H1 (cell line): ENCODE measurements at regions not wholly inside any gene's neighbourhood (a gene's known extent, or its start where the extent isn't known, plus 50 kb on each side); places are given as distances from the start of the nearest gene placed in this dataset.

Experiments
- CTCF ChIA-PET: fragments of 300-600 bp; sonication (Branson Sonifier 250); formaldehyde crosslinking; loops from one replicate; lab custom pipeline; 2021; ENCODE audit not compliant: partially characterized antibody; lab: Charles Lee
- POLR2A ChIA-PET: fragments of 300-600 bp; sonication (Branson Sonifier 250); formaldehyde crosslinking; loops from one replicate; lab custom pipeline; 2021; ENCODE audit warnings: inconsistent platforms; ENCODE audit not compliant: partially characterized antibody; lab: Charles Lee
- DNase-seq, 2 experiments: peaks; one replicate each; pipeline versions ENCODE4 v3.0.0 to v3.0.0-alpha.2; 2010 to 2022; ENCODE audit warnings: low spot score in 2 of 2, low read depth in 1 of 2, mixed read lengths in 1 of 2
- FAIRE-seq: peaks from 2 replicates; lab custom pipeline; 2011; peaks lifted over from hg19 to GRCh38; lab: Jason Lieb, UNC
- H2AFZ ChIP-seq: 2 replicates; pipeline ENCODE4 v1.8.1; 2012; ENCODE audit warnings: low read length, inconsistent platforms
- H2AK5ac ChIP-seq: 2 replicates; pipeline ENCODE4 v1.6.1; 2013; ENCODE audit warnings: low read depth, low read length
- H2BK120ac ChIP-seq: replicated peaks from 2 replicates; pipeline ENCODE3; 2013; ENCODE audit warnings: low read depth, low read length, inconsistent platforms
- H2BK12ac ChIP-seq: 2 replicates; pipeline ENCODE4 v1.6.1; 2013; ENCODE audit warnings: low read depth, low read length
- H2BK15ac ChIP-seq: 2 replicates; pipeline ENCODE4 v1.6.1; 2013; ENCODE audit warnings: low read length
- H2BK20ac ChIP-seq: 2 replicates; pipeline ENCODE4 v1.6.1; 2013; ENCODE audit warnings: low read length
- H2BK5ac ChIP-seq: 2 replicates; pipeline ENCODE4 v1.6.1; 2013; ENCODE audit warnings: low read depth, low read length
- H3K14ac ChIP-seq: 2 replicates; pipeline ENCODE4 v1.6.1; 2013; ENCODE audit warnings: inconsistent platforms; ENCODE audit not compliant: insufficient read length
- H3K18ac ChIP-seq: 2 replicates; pipeline ENCODE4 v1.6.1; 2013; ENCODE audit warnings: low read length; ENCODE audit errors: extremely low read depth
- H3K23ac ChIP-seq: 2 replicates; pipeline ENCODE4 v1.6.1; 2013; ENCODE audit warnings: inconsistent platforms; ENCODE audit not compliant: insufficient read length
- H3K23me2 ChIP-seq: 2 replicates; pipeline ENCODE4 v1.6.1; 2013; ENCODE audit warnings: low read depth, low read length
- H3K27ac ChIP-seq: 2 replicates; pipeline ENCODE4 v1.6.1; 2011; ENCODE audit warnings: low read depth, low read length, inconsistent platforms
- H3K27me3 ChIP-seq, 4 experiments: replicated peaks in 1 of 4; 1 replicate in 1 of 4; 2 replicates in 3 of 4; pipeline versions ENCODE4 v1.6.1 to v1.8.1; 2011 to 2013; ENCODE audit warnings: low read length in 3 of 4, mild to moderate bottlenecking in 3 of 4, inconsistent platforms in 2 of 4, mixed read lengths in 2 of 4, moderate library complexity in 1 of 4; ENCODE audit not compliant: control insufficient read depth in 3 of 4, insufficient read depth in 3 of 4; ENCODE audit errors: extremely low read depth in 1 of 4
- H3K36me3 ChIP-seq, 4 experiments: 2 replicates each; pipeline versions ENCODE4 v1.6.1 to v1.8.1; 2011 to 2013; ENCODE audit warnings: mild to moderate bottlenecking in 4 of 4, low read length in 3 of 4, moderate library complexity in 2 of 4, control low read depth in 1 of 4, inconsistent platforms in 1 of 4; ENCODE audit not compliant: insufficient read depth in 4 of 4, control insufficient read depth in 2 of 4
- H3K4ac ChIP-seq: replicated peaks from 2 replicates; pipeline ENCODE3; 2013; ENCODE audit warnings: low read length, low read depth, mixed read lengths, inconsistent platforms; ENCODE audit not compliant: insufficient read length
- H3K4me1 ChIP-seq, 4 experiments: replicated peaks in 1 of 4; 1 replicate in 1 of 4; 2 replicates in 3 of 4; pipeline versions ENCODE4 v1.6.1 to v1.8.1; 2011 to 2013; ENCODE audit warnings: low read length in 3 of 4, inconsistent platforms in 2 of 4, mixed read lengths in 1 of 4; ENCODE audit not compliant: insufficient read depth in 4 of 4, control insufficient read depth in 3 of 4
- H3K4me2 ChIP-seq, 2 experiments: 2 replicates each; pipeline versions ENCODE4 v1.6.1 to v1.8.1; 2011 to 2013; ENCODE audit warnings: low read depth in 2 of 2, low read length in 2 of 2, control low read depth in 1 of 2, inconsistent platforms in 1 of 2, mild to moderate bottlenecking in 1 of 2; ENCODE audit not compliant: insufficient read depth in 1 of 2
- H3K4me3 ChIP-seq, 4 experiments: fragments of 200-600, 300-600 bp in 1 of 4; sonication (generic), shearing (Covaris generic), sonication (Bioruptor Twin) in 1 of 4; 2 replicates each; pipeline versions ENCODE4 v1.5.1 to v1.8.1; 2011 to 2016; ENCODE audit warnings: low read length in 4 of 4, low read depth in 3 of 4, control low read depth in 2 of 4, inconsistent platforms in 2 of 4, mild to moderate bottlenecking in 2 of 4, mixed read lengths in 1 of 4, moderate library complexity in 1 of 4; ENCODE audit not compliant: insufficient read depth in 2 of 4; ENCODE audit errors: extremely low read depth in 1 of 4
- H3K56ac ChIP-seq: replicated peaks from 2 replicates; pipeline ENCODE3; 2013; ENCODE audit warnings: low read depth, mild to moderate bottlenecking, mixed read lengths, low read length, inconsistent platforms; ENCODE audit not compliant: insufficient read length
- H3K79me1 ChIP-seq: 2 replicates; pipeline ENCODE4 v1.6.1; 2013; ENCODE audit warnings: low read depth, low read length, control low read depth
- H3K79me2 ChIP-seq, 2 experiments: 2 replicates each; pipeline versions ENCODE4 v1.6.1 to v1.8.1; 2012 to 2013; ENCODE audit warnings: low read length in 2 of 2, mild to moderate bottlenecking in 2 of 2, inconsistent platforms in 1 of 2; ENCODE audit not compliant: insufficient read depth in 2 of 2, control insufficient read depth in 1 of 2
- H3K9ac ChIP-seq, 4 experiments: replicated peaks in 1 of 4; 1 replicate in 1 of 4; 2 replicates in 3 of 4; pipeline versions ENCODE4 v1.6.1 to v1.8.1; 2011 to 2013; ENCODE audit warnings: low read depth in 3 of 4, low read length in 3 of 4, control low read depth in 2 of 4, mild to moderate bottlenecking in 2 of 4, moderate library complexity in 2 of 4, inconsistent platforms in 1 of 4; ENCODE audit errors: extremely low read depth in 1 of 4
- H3K9me3 ChIP-seq, 2 experiments: 2 replicates each; pipeline versions ENCODE4 v1.6.1 to v1.8.1; 2012 to 2013; ENCODE audit warnings: mild to moderate bottlenecking in 2 of 2, moderate library complexity in 2 of 2, control low read depth in 1 of 2, inconsistent platforms in 1 of 2, low read depth in 1 of 2, low read length in 1 of 2, mixed read lengths in 1 of 2; ENCODE audit not compliant: insufficient read depth in 2 of 2
- H4K20me1 ChIP-seq, 2 experiments: replicated peaks in 1 of 2; 2 replicates each; pipeline versions ENCODE3 to v1.8.1; 2011 to 2013; ENCODE audit warnings: inconsistent platforms in 2 of 2, low read length in 2 of 2, mild to moderate bottlenecking in 1 of 2; ENCODE audit not compliant: insufficient read depth in 2 of 2, control insufficient read depth in 1 of 2
- H4K5ac ChIP-seq: 2 replicates; pipeline ENCODE4 v1.6.1; 2013; ENCODE audit warnings: low read length, low read depth, mixed read lengths, inconsistent platforms; ENCODE audit not compliant: insufficient read length
- H4K8ac ChIP-seq: 2 replicates; pipeline ENCODE4 v1.8.0; 2013; ENCODE audit warnings: mild to moderate bottlenecking, moderate library complexity, low read length, inconsistent platforms; ENCODE audit not compliant: insufficient read depth; ENCODE audit errors: extremely low read depth
- H4K91ac ChIP-seq: replicated peaks from 2 replicates; pipeline ENCODE3; 2013; ENCODE audit warnings: low read length, mixed read lengths, inconsistent platforms; ENCODE audit not compliant: insufficient read length
- ATF2 ChIP-seq: IDR thresholded peaks from 2 replicates; pipeline ENCODE4 v1.6.1; 2012; ENCODE audit warnings: low read length, inconsistent platforms
- CHD1 ChIP-seq: IDR thresholded peaks from 2 replicates; pipeline ENCODE4 v1.6.1; 2012; ENCODE audit warnings: low read depth, low read length, improper control_type of control experiment
- CTBP2 ChIP-seq: IDR thresholded peaks from 2 replicates; pipeline ENCODE4 v1.7.0; 2011; ENCODE audit warnings: borderline replicate concordance, mild to moderate bottlenecking, moderate library complexity, mixed read lengths, low read length; ENCODE audit not compliant: insufficient read depth, insufficient read length
- EZH2 ChIP-seq: fragments of 200-600 bp; sonication (generic); IDR thresholded peaks from 2 replicates; pipeline ENCODE4 v1.7.1; 2012; ENCODE audit warnings: low read depth, mild to moderate bottlenecking, moderate library complexity, low read length, inconsistent platforms; ENCODE audit not compliant: severe bottlenecking
- GTF2F1 ChIP-seq: IDR thresholded peaks from 2 replicates; pipeline ENCODE4 v1.6.1; 2012; ENCODE audit warnings: low read depth, low read length, improper control_type of control experiment, borderline replicate concordance
- KDM4A ChIP-seq: IDR thresholded peaks from one replicate; pipeline ENCODE4 v1.7.1; 2012; ENCODE audit warnings: low read depth, mild to moderate bottlenecking, moderate library complexity, low read length, inconsistent platforms; ENCODE audit not compliant: severe bottlenecking
- POLR2AphosphoS5 ChIP-seq: IDR thresholded peaks from 2 replicates; pipeline ENCODE4 v1.6.1; 2011; ENCODE audit warnings: low read depth, low read length
- SIN3A ChIP-seq, 2 experiments: IDR thresholded peaks in 1 of 2; conservative IDR thresholded peaks in 1 of 2; 2 replicates each; pipeline ENCODE4 v1.6.1; 2011 to 2012; ENCODE audit warnings: low read length in 2 of 2, improper control_type of control experiment in 1 of 2, low read depth in 1 of 2, mild to moderate bottlenecking in 1 of 2
- SRF ChIP-seq: IDR thresholded peaks from 2 replicates; pipeline ENCODE4 v1.6.1; 2011; ENCODE audit warnings: mild to moderate bottlenecking, low read depth, low read length, moderate library complexity
- TCF12 ChIP-seq: IDR thresholded peaks from 2 replicates; pipeline ENCODE4 v1.6.1; 2011; ENCODE audit warnings: low read depth, mild to moderate bottlenecking, low read length
- YY1 ChIP-seq: IDR thresholded peaks from 2 replicates; pipeline ENCODE4 v1.6.1; 2011; ENCODE audit warnings: low read depth, mild to moderate bottlenecking, low read length
- WGBS, 2 experiments: shearing (Covaris generic) in 1 of 2; methylation state at CpG; one replicate each; pipeline versions ENCODE4 v1.1.6 to v1.1.7; 2013 to 2015; ENCODE audit warnings: low lambda C conversion rate in 2 of 2, mixed read lengths in 2 of 2, inconsistent platforms in 1 of 2, low coverage in 1 of 2, missing lambda C conversion rate in 1 of 2; ENCODE audit not compliant: insufficient replicate concordance in 2 of 2, insufficient coverage in 1 of 2, insufficient read length in 1 of 2; ENCODE audit errors: extremely low coverage in 1 of 2, missing lambda C conversion rate in 1 of 2; 5-methylcytosine and 5-hydroxymethylcytosine counted together

- CTCF ChIA-PET = interaction anchor here (0.8 kb wide), 1 partner anchor 35 kb away, joined by 3 read pairs; no protein-coding TSS in a partner anchor
- H3K79me2 ChIP-seq = no peaks in the 10 kb centered on the region
- no peak overlapping the region for H2BK12ac ChIP-seq
- no peak overlapping the region for H3K4me2 ChIP-seq
- H2BK20ac ChIP-seq = no peak overlapping the region
- POLR2A ChIA-PET = no interaction called here
- no peaks in the 10 kb centered on the region for H3K36me3 ChIP-seq
- H3K23ac ChIP-seq = no peak overlapping the region
- no peak overlapping the region for H3K14ac ChIP-seq
- no peak overlapping the region for H2BK15ac ChIP-seq
- H3K79me1 ChIP-seq = no peaks in the 10 kb centered on the region
- no peak overlapping the region for H4K8ac ChIP-seq
- H2AFZ ChIP-seq = no peak overlapping the region
- H2BK5ac ChIP-seq = no peak overlapping the region
- H2BK120ac ChIP-seq = no peak overlapping the region
- H3K9ac ChIP-seq = no peak overlapping the region
- no peaks in the 10 kb centered on the region for H4K20me1 ChIP-seq
- no peak overlapping the region for H4K5ac ChIP-seq
- no peaks in the 10 kb centered on the region for H3K23me2 ChIP-seq
- H3K56ac ChIP-seq = no peak overlapping the region
- no peak overlapping the region for H3K18ac ChIP-seq
- DNase-seq (no peak), FAIRE-seq (no peak)
- no peak overlapping the region for H3K4ac ChIP-seq
- 94% methylated on average over 3 of the region's 3 CpGs; no CpG with 5 or more reads in 1 of the 2 experiments for WGBS, 2 experiments
- H2AK5ac ChIP-seq = no peak overlapping the region
- H3K4me3 ChIP-seq = no peak overlapping the region
- no peaks in the 10 kb centered on the region for H3K9me3 ChIP-seq
- H3K4me1 ChIP-seq = 0 out of 7 replicates have a peak, but pooled peaks cover 0 to 2% (median 0%) of the 10 kb centered on the region in 4 experiments
- no peak overlapping the region for H4K91ac ChIP-seq
- no peak overlapping the region for H3K27ac ChIP-seq
- no peaks in the 10 kb centered on the region for H3K27me3 ChIP-seq
- TF ChIP-seq KDM4A (no peak), EZH2 (no peak), ATF2 (no peak), YY1 (no peak), GTF2F1 (no peak), POLR2AphosphoS5 (no peak), CHD1 (no peak), SIN3A (conservative IDR thresholded peaks at IDR 0.05 in 1 of 2, IDR thresholded peaks at IDR 0.05 in 1 of 2; ENCODE audit: low read depth in 1 of 2, low read length in 2 of 2) (no peak), SRF (no peak), TCF12 (no peak), CTBP2 (no peak)
Measured at GRCh38 chr7:114183311-114184088, 231.1 kb upstream of the FOXP2 start.
